ENCODE measurements at regions not wholly inside any gene's neighbourhood (a gene's known extent, or its start where the extent isn't known, plus 50 kb on each side); places are given as distances from the start of the nearest gene placed in this dataset.

- TF ChIP-seq ZNF274 (IDR thresholded peaks at IDR 0.05; ENCODE audit: borderline replicate concordance, extremely low read depth, low read length) (no peak), SIN3A (conservative IDR thresholded peaks at IDR 0.05 in 1 of 2, IDR thresholded peaks at IDR 0.05 in 1 of 2; ENCODE audit: low read depth in 1 of 2, low read length in 2 of 2) (no peak)
Observed at GRCh38 chr1:242854466-242854865, 330.0 kb upstream of the PLD5 start (continued).
